A673 (cell line): ENCODE measurements at regions not wholly inside any gene's neighbourhood (a gene's known extent, or its start where the extent isn't known, plus 50 kb on each side); places are given as distances from the start of the nearest gene placed in this dataset.

Experiments
- EZH2 ChIP-seq: fragments of 200-600 bp; sonication (generic); IDR thresholded peaks from 2 replicates; pipeline ENCODE4 v1.6.1; 2017; ENCODE audit warnings: borderline replicate concordance, low read depth, mild to moderate bottlenecking, mixed read lengths, antibody characterized with exemption, low read length; ENCODE audit not compliant: poor library complexity, severe bottlenecking
- TF ChIP-seq, protein P1 (sequence below): fragments of 300-800, 200-600 bp; sonication (generic); conservative IDR thresholded peaks from 2 replicates; pipeline ENCODE4 v1.5.1; 2017; ENCODE audit warnings: low read depth, mild to moderate bottlenecking, antibody characterized with exemption, low read length, moderate library complexity, mixed read lengths

DNA sequence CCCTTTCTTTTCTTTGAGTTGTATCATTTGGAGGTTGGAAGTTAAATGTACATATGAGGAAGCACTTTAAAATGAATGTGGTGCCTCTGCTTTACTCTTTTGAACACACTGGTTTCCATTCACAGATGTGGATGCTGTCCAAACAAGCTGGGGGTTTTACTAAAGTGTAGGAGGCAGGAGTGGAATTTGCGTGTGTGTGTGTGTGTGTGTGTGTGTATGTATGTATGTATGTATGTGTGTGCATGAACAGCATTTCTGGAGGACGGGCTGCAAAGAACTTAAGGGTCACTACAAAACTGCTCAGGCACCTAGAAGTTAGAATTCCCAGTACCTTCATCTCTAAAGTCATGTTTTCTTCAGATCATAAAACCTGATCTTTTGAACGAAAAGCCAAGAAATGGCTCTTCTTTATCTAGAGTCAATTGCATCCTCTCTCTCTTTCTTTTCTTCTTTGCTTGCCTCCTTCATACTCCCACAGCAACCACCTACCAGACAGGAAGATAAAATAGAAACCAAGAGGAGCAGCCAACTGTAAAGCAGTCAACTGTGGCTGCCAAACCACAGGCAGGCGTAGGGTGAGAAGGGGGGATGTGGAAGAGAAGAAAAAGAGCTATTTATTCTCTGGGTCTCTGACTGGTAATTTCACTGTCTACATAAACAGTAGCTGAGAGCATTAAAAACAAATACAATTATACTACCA, 177.0 kb upstream of the RASGEF1B start:
- TF ChIP-seq, protein P1, sequence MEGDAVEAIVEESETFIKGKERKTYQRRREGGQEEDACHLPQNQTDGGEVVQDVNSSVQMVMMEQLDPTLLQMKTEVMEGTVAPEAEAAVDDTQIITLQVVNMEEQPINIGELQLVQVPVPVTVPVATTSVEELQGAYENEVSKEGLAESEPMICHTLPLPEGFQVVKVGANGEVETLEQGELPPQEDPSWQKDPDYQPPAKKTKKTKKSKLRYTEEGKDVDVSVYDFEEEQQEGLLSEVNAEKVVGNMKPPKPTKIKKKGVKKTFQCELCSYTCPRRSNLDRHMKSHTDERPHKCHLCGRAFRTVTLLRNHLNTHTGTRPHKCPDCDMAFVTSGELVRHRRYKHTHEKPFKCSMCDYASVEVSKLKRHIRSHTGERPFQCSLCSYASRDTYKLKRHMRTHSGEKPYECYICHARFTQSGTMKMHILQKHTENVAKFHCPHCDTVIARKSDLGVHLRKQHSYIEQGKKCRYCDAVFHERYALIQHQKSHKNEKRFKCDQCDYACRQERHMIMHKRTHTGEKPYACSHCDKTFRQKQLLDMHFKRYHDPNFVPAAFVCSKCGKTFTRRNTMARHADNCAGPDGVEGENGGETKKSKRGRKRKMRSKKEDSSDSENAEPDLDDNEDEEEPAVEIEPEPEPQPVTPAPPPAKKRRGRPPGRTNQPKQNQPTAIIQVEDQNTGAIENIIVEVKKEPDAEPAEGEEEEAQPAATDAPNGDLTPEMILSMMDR: no peak
- TF ChIP-seq EZH2: no peak
